ENCODE measurements at regions not wholly inside any gene's neighbourhood (a gene's known extent, or its start where the extent isn't known, plus 50 kb on each side); places are given as distances from the start of the nearest gene placed in this dataset.

GRCh38 chr18:28791101-28791500, 614.2 kb upstream of the CDH2 start:
- Histone ChIP-seq H3K4me3 (ENCODE audit: low read depth, low read length) (no peak overlapping the region), H3K36me3 (ENCODE audit: control insufficient read depth, insufficient read depth, low read length) (no peaks in the 10 kb centered on the region), H3K9me3 (no peaks in the 10 kb centered on the region), H3K4me1 (no peaks in the 10 kb centered on the region), H3K27me3 (replicated peaks; ENCODE audit: control insufficient read depth, insufficient read depth, low read length) (no peaks in the 10 kb centered on the region)
- BruUV-seq (replicated peaks): no TSS peak
- DNase-seq: no peak
- no peak overlapping the region for H3K4me3 Mint-ChIP-seq (ENCODE audit: unreplicated experiment)
- no peaks in the 10 kb centered on the region for H3K36me3 Mint-ChIP-seq (ENCODE audit: insufficient read depth, unreplicated experiment)
- TF ChIP-seq CTCF (IDR thresholded peaks at IDR 0.05; ENCODE audit: insufficient read depth in 1 of 2, low read depth in 1 of 2, low read length in 1 of 2, severe bottlenecking in 1 of 2, unreplicated experiment in 1 of 2): no peak
- H3K27me3 Mint-ChIP-seq (ENCODE audit: insufficient read depth, unreplicated experiment): no peaks in the 10 kb centered on the region
- POLR2A ChIA-PET: no interaction called here
- no peaks in the 10 kb centered on the region for H3K9me3 Mint-ChIP-seq (ENCODE audit: unreplicated experiment)
- intact Hi-C loops (cut with micrococcal nuclease; ENCODE audit: unreplicated experiment): no loop called here
- no peak overlapping the region for H3K27ac Mint-ChIP-seq (ENCODE audit: unreplicated experiment)
- H3K4me1 Mint-ChIP-seq (ENCODE audit: low read depth, unreplicated experiment): no peaks in the 10 kb centered on the region
- CTCF ChIA-PET: no interaction called here

- no peaks in the 10 kb centered on the region for H3K4me1 Mint-ChIP-seq (ENCODE audit: low read depth, unreplicated experiment)
These were observed 612.6 kb upstream of the CDH2 start for GRCh38 chr18:28789502-28789901.

GRCh38 chr18:28786926-28787325, 610.0 kb upstream of the CDH2 start:
- no peaks in the 10 kb centered on the region for H3K27me3 Mint-ChIP-seq (ENCODE audit: insufficient read depth, unreplicated experiment)
- Histone ChIP-seq H3K36me3 (ENCODE audit: control insufficient read depth, insufficient read depth, low read length) (no peaks in the 10 kb centered on the region), H3K9me3 (no peaks in the 10 kb centered on the region), H3K27me3 (replicated peaks; ENCODE audit: control insufficient read depth, insufficient read depth, low read length) (no peaks in the 10 kb centered on the region), H3K4me3 (ENCODE audit: low read depth, low read length) (no peak overlapping the region), H3K4me1 (no peaks in the 10 kb centered on the region)
- no peak overlapping the region for H3K4me3 Mint-ChIP-seq (ENCODE audit: unreplicated experiment)
- no peak overlapping the region for H3K27ac Mint-ChIP-seq (ENCODE audit: unreplicated experiment)
- POLR2A ChIA-PET: no interaction called here
- CTCF ChIA-PET: no interaction called here
- TF ChIP-seq CTCF (IDR thresholded peaks at IDR 0.05; ENCODE audit: insufficient read depth in 1 of 2, low read depth in 1 of 2, low read length in 1 of 2, severe bottlenecking in 1 of 2, unreplicated experiment in 1 of 2): no peak
- intact Hi-C loops (cut with micrococcal nuclease; ENCODE audit: unreplicated experiment): no loop called here
- H3K4me1 Mint-ChIP-seq (ENCODE audit: low read depth, unreplicated experiment): no peaks in the 10 kb centered on the region
- no TSS peak for BruUV-seq (replicated peaks)
- no peak for DNase-seq
- no peaks in the 10 kb centered on the region for H3K9me3 Mint-ChIP-seq (ENCODE audit: unreplicated experiment)
- no peaks in the 10 kb centered on the region for H3K36me3 Mint-ChIP-seq (ENCODE audit: insufficient read depth, unreplicated experiment)

More at GRCh38 chr18:28789502-28789901, 612.6 kb upstream of the CDH2 start:
- Histone ChIP-seq H3K36me3 (ENCODE audit: control insufficient read depth, insufficient read depth, low read length) (no peaks in the 10 kb centered on the region), H3K4me1 (no peaks in the 10 kb centered on the region), H3K27me3 (replicated peaks; ENCODE audit: control insufficient read depth, insufficient read depth, low read length) (no peaks in the 10 kb centered on the region), H3K9me3 (no peaks in the 10 kb centered on the region), H3K4me3 (ENCODE audit: low read depth, low read length) (no peak overlapping the region)
- Mint-ChIP-seq H3K9me3 (ENCODE audit: unreplicated experiment) (no peaks in the 10 kb centered on the region), H3K36me3 (ENCODE audit: insufficient read depth, unreplicated experiment) (no peaks in the 10 kb centered on the region), H3K27ac (ENCODE audit: unreplicated experiment) (no peak overlapping the region), H3K4me3 (ENCODE audit: unreplicated experiment) (no peak overlapping the region), H3K27me3 (ENCODE audit: insufficient read depth, unreplicated experiment) (no peaks in the 10 kb centered on the region)
- no peak for TF ChIP-seq CTCF (IDR thresholded peaks at IDR 0.05; ENCODE audit: insufficient read depth in 1 of 2, low read depth in 1 of 2, low read length in 1 of 2, severe bottlenecking in 1 of 2, unreplicated experiment in 1 of 2)
- BruUV-seq (replicated peaks): no TSS peak
- ChIA-PET POLR2A (no interaction called here), CTCF (no interaction called here)
- intact Hi-C loops (cut with micrococcal nuclease; ENCODE audit: unreplicated experiment): no loop called here
- no peak for DNase-seq
